GM23338 (cell line): ENCODE measurements at regions not wholly inside any gene's neighbourhood (a gene's known extent, or its start where the extent isn't known, plus 50 kb on each side); places are given as distances from the start of the nearest gene placed in this dataset.

Experiments
- CREB1 ChIP-seq: fragments of 250-450 bp; sonication (Bioruptor Pico); IDR thresholded peaks from 2 replicates; pipeline ENCODE4 v1.5.0; 2020; ENCODE audit warnings: low read depth, mild to moderate bottlenecking, moderate library complexity
- EZH2phosphoT487 ChIP-seq: fragments of 200-600 bp; sonication (generic); IDR thresholded peaks from one replicate; pipeline ENCODE4 v1.8.1; 2018; ENCODE audit warnings: antibody characterized with exemption; ENCODE audit not compliant: unreplicated experiment
- JUNB ChIP-seq: IDR thresholded peaks from one replicate; pipeline ENCODE4 v1.6.1; 2016; ENCODE audit warnings: antibody characterized with exemption; ENCODE audit not compliant: unreplicated experiment
- ZNF114 ChIP-seq: fragments of 250-450 bp; sonication (Bioruptor Pico); IDR thresholded peaks from 2 replicates; pipeline ENCODE4 v1.5.0; 2020; ENCODE audit warnings: mild to moderate bottlenecking, moderate library complexity
- TF ChIP-seq, protein P1 (sequence below), 2 experiments: fragments of 200-600 bp in 1 of 2; sonication (generic) in 1 of 2; conservative IDR thresholded peaks; 2 replicates each; pipeline versions ENCODE4 v1.5.1 to v1.6.1; 2016 to 2017; ENCODE audit warnings: antibody characterized with exemption in 2 of 2, low read depth in 2 of 2, mild to moderate bottlenecking in 2 of 2, moderate library complexity in 1 of 2

DNA sequence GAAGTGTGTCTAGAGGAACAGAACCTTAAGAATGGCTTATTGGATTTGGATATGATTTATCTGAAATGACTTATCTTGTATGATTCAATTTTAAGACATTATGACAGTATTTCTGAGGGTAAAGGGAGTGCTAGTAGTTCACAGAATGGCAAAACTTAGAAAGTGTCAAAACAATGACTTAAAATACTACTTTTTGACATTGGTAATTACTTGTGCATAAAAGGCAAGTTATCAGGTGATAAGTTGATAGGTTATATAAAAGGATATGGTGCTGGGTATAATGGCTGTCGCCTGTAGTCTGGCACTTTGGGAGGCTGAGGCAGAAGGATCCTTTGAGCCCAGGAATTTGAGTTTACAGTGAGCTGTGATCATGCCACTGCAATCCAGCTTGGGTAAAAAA, 494.4 kb downstream of the CDH9 start:
- TF ChIP-seq EZH2phosphoT487 (no peak), ZNF114 (CRISPR knock-in tag) (no peak), CREB1 (CRISPR knock-in tag) (no peak), JUNB (no peak)
- TF ChIP-seq, protein P1, sequence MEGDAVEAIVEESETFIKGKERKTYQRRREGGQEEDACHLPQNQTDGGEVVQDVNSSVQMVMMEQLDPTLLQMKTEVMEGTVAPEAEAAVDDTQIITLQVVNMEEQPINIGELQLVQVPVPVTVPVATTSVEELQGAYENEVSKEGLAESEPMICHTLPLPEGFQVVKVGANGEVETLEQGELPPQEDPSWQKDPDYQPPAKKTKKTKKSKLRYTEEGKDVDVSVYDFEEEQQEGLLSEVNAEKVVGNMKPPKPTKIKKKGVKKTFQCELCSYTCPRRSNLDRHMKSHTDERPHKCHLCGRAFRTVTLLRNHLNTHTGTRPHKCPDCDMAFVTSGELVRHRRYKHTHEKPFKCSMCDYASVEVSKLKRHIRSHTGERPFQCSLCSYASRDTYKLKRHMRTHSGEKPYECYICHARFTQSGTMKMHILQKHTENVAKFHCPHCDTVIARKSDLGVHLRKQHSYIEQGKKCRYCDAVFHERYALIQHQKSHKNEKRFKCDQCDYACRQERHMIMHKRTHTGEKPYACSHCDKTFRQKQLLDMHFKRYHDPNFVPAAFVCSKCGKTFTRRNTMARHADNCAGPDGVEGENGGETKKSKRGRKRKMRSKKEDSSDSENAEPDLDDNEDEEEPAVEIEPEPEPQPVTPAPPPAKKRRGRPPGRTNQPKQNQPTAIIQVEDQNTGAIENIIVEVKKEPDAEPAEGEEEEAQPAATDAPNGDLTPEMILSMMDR (conservative IDR thresholded peaks at IDR 0.05; ENCODE audit: low read depth in 2 of 2): no peak
